ENCODE measurements at regions not wholly inside any gene's neighbourhood (a gene's known extent, or its start where the extent isn't known, plus 50 kb on each side); places are given as distances from the start of the nearest gene placed in this dataset.

- Histone ChIP-seq H3K36me3 (replicated peaks in 1 of 2) (no peaks in the 10 kb centered on the region), H3K9me3 (replicated peaks in 1 of 3) (no peaks in the 10 kb centered on the region), H3K4me1 (replicated peaks in 1 of 2) (no peaks in the 10 kb centered on the region), H3K27me3 (no peaks in the 10 kb centered on the region), H3K4me3 (no peak overlapping the region), H3K27ac (no peak overlapping the region)
- no peak for TF ChIP-seq POLR2A (IDR thresholded peaks at IDR 0.05)
- TF ChIP-seq, protein P1, sequence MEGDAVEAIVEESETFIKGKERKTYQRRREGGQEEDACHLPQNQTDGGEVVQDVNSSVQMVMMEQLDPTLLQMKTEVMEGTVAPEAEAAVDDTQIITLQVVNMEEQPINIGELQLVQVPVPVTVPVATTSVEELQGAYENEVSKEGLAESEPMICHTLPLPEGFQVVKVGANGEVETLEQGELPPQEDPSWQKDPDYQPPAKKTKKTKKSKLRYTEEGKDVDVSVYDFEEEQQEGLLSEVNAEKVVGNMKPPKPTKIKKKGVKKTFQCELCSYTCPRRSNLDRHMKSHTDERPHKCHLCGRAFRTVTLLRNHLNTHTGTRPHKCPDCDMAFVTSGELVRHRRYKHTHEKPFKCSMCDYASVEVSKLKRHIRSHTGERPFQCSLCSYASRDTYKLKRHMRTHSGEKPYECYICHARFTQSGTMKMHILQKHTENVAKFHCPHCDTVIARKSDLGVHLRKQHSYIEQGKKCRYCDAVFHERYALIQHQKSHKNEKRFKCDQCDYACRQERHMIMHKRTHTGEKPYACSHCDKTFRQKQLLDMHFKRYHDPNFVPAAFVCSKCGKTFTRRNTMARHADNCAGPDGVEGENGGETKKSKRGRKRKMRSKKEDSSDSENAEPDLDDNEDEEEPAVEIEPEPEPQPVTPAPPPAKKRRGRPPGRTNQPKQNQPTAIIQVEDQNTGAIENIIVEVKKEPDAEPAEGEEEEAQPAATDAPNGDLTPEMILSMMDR (IDR thresholded peaks at IDR 0.05): no peak
- intact Hi-C loops (cut with DNase I): no loop called here
- DNase-seq: no peak
These were observed 747.5 kb upstream of the ZEB2 start for GRCh38 chr2:145267451-145267850.

- no peaks in the 10 kb centered on the region for H3K4me1 ChIP-seq (replicated peaks in 1 of 2)
- no peaks in the 10 kb centered on the region for H3K27me3 ChIP-seq
- DNase-seq: no peak
- H3K36me3 ChIP-seq (replicated peaks in 1 of 2): no peaks in the 10 kb centered on the region
- no peak overlapping the region for H3K4me3 ChIP-seq
- WGBS, 4 donors: 74 to 91% (median 87%) methylated on average over 6 of the region's 6 CpGs
- H3K27ac ChIP-seq: no peak overlapping the region
- intact Hi-C loops (cut with DNase I): no loop called here
- H3K9me3 ChIP-seq (replicated peaks in 1 of 3): no peaks in the 10 kb centered on the region
- TF ChIP-seq POLR2A (IDR thresholded peaks at IDR 0.05): no peak
- TF ChIP-seq, protein P1 (IDR thresholded peaks at IDR 0.05): no peak
These were observed 745.3 kb upstream of the ZEB2 start for GRCh38 chr2:145265244-145265643.

DNA sequence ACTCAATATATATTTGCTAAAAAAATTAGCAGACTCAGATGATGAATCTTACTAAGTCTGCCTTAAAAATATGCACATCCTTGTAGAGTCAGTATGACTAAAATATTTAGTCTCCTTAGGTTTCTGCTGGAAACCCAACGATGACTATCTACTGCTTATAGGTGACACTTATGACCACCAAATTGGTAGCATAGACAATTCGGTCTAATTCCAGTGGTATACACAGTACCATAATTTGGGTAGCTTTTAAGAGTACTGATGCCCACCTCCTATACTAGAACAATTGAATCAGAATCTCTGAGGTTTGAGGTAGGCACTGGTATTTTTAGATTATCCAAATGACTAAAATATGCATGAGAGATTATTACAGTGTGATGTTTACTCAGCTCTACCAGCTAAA, 740.8 kb upstream of the ZEB2 start:
- H3K4me1 ChIP-seq (replicated peaks in 1 of 2): no peaks in the 10 kb centered on the region
- no peaks in the 10 kb centered on the region for H3K27me3 ChIP-seq
- intact Hi-C loops (cut with DNase I): no loop called here
- H3K4me3 ChIP-seq: no peak overlapping the region
- no peak for DNase-seq
- TF ChIP-seq, protein P1 (IDR thresholded peaks at IDR 0.05): no peak
- no peak for TF ChIP-seq POLR2A (IDR thresholded peaks at IDR 0.05)
- no peaks in the 10 kb centered on the region for H3K9me3 ChIP-seq (replicated peaks in 1 of 3)
- no peak overlapping the region for H3K27ac ChIP-seq
- H3K36me3 ChIP-seq (replicated peaks in 1 of 2): no peaks in the 10 kb centered on the region
- WGBS, 4 donors: 78 to 89% (median 85%) methylated on average over 2 of the region's 2 CpGs

DNA sequence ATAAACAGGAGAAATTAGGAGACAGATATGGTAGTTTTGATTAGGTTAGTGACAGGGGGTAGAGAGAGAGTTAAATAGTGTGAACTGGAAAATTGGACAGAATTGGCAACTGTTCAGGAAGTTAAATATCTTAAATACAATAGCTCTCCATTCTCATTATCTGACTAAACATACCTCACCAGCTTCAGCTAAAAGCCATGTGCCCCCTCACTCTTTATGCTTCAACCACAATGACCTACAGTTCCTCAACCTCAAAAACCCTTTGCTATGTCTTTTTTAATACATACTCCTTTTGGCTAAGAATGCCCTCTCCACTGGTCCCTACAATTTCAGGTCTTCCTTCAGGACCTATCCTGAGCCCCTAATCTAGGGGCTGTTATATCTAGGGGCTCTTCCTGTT, 740.2 kb upstream of the ZEB2 start:
- H3K27me3 ChIP-seq: no peaks in the 10 kb centered on the region
- TF ChIP-seq, protein P1 (IDR thresholded peaks at IDR 0.05): no peak
- TF ChIP-seq POLR2A (IDR thresholded peaks at IDR 0.05): no peak
- H3K4me1 ChIP-seq (replicated peaks in 1 of 2): no peaks in the 10 kb centered on the region
- no peak for DNase-seq
- intact Hi-C loops (cut with DNase I): no loop called here
- H3K9me3 ChIP-seq (replicated peaks in 1 of 3): no peaks in the 10 kb centered on the region
- H3K27ac ChIP-seq: no peak overlapping the region
- no peak overlapping the region for H3K4me3 ChIP-seq
- no peaks in the 10 kb centered on the region for H3K36me3 ChIP-seq (replicated peaks in 1 of 2)
